HCT116 (cell line): ENCODE measurements at regions not wholly inside any gene's neighbourhood (a gene's known extent, or its start where the extent isn't known, plus 50 kb on each side); places are given as distances from the start of the nearest gene placed in this dataset.

Experiments
- ATAC-seq: fragments of 200-7000 bp; cut with Tn5 transposase; 2 replicates; pipeline ENCODE4 v1.9.1; 2020; ENCODE audit warnings: mild to moderate bottlenecking, moderate library complexity
- BruUV-seq: library from RNA; stranded (reverse); fragments of 400-500 nt; replicated peaks from 2 replicates; lab custom pipeline; 2021; lab: Mats Ljungman, UMichigan
- CTCF ChIA-PET: fragments of 300-600 bp; sonication (Branson Sonifier 250); formaldehyde crosslinking; loops from one replicate; lab custom pipeline; 2021; ENCODE audit warnings: antibody characterized with exemption; lab: Charles Lee
- POLR2A ChIA-PET: fragments of 300-600, 350-600 bp; sonication (Branson Sonifier 250); formaldehyde crosslinking; loops from one replicate; lab custom pipeline; 2021; ENCODE audit warnings: antibody characterized with exemption; lab: Charles Lee
- RAD21 ChIA-PET, 2 experiments: fragments of 300-600 bp; sonication (Branson Sonifier 250); formaldehyde crosslinking; loops; one replicate each; lab custom pipeline; 2023; ENCODE audit warnings: low total read pairs in 2 of 2; ENCODE audit not compliant: uncharacterized antibody in 2 of 2, unreplicated experiment in 2 of 2, low non-redundant PET in 1 of 2; lab: Charles Lee
- DNase-seq: peaks from one replicate; pipeline ENCODE4 v3.0.0-alpha.2; 2010; ENCODE audit warnings: low read depth, low spot score
- H2AFZ ChIP-seq: fragments of 200-600 bp; shearing (Covaris generic), sonication (generic); 2 replicates; pipeline ENCODE4 v1.6.1; 2017; ENCODE audit warnings: low read depth, mixed run types, mixed read lengths, antibody characterized with exemption, low read length; ENCODE audit not compliant: poor library complexity, severe bottlenecking
- H3K27ac ChIP-seq: 2 replicates; pipeline ENCODE4 v1.5.1; 2012; ENCODE audit warnings: low read depth, low read length
- H3K27me3 ChIP-seq: fragments of 200-600 bp; sonication (generic); 2 replicates; pipeline ENCODE4 v1.6.1; 2016; ENCODE audit warnings: mixed run types, low read length, mixed read lengths; ENCODE audit not compliant: insufficient read depth
- H3K36me3 ChIP-seq, 2 experiments: fragments of 200-500 bp in 1 of 2; fragments of 200-600 bp in 1 of 2; sonication (Bioruptor generic) in 1 of 2; sonication (generic) in 1 of 2; 2 replicates each; pipeline versions ENCODE4 v1.5.1 to v1.6.1; 2014 to 2016; ENCODE audit warnings: low read length in 2 of 2, inconsistent platforms in 1 of 2, mixed read lengths in 1 of 2, mixed run types in 1 of 2; ENCODE audit not compliant: insufficient read depth in 2 of 2, control insufficient read depth in 1 of 2
- H3K4me1 ChIP-seq, 2 experiments: fragments of 200-600 bp in 1 of 2; sonication (generic) in 1 of 2; 2 replicates each; pipeline versions ENCODE4 v1.5.1 to v1.6.1; 2012 to 2017; ENCODE audit warnings: low read length in 2 of 2, inconsistent platforms in 1 of 2, mild to moderate bottlenecking in 1 of 2, mixed read lengths in 1 of 2, mixed run types in 1 of 2, moderate library complexity in 1 of 2; ENCODE audit not compliant: insufficient read depth in 2 of 2, control insufficient read depth in 1 of 2
- H3K4me2 ChIP-seq: fragments of 200-600 bp; sonication (generic); 2 replicates; pipeline ENCODE4 v1.6.1; 2017; ENCODE audit warnings: mixed run types, low read length, mixed read lengths
- H3K4me3 ChIP-seq, 2 experiments: fragments of 200-600 bp in 1 of 2; sonication (generic) in 1 of 2; replicated peaks in 1 of 2; 2 replicates each; pipeline ENCODE4 v1.5.1; 2011 to 2016; ENCODE audit warnings: low read length in 2 of 2, control low read depth in 1 of 2, low read depth in 1 of 2, mild to moderate bottlenecking in 1 of 2, mixed read lengths in 1 of 2, mixed run types in 1 of 2
- H3K79me2 ChIP-seq: fragments of 200-600 bp; sonication (generic); 2 replicates; pipeline ENCODE4 v1.6.1; 2017; ENCODE audit warnings: mild to moderate bottlenecking, mixed run types, low read length, moderate library complexity, mixed read lengths; ENCODE audit not compliant: insufficient read depth
- H3K9ac ChIP-seq: fragments of 200-600 bp; sonication (generic); 2 replicates; pipeline ENCODE4 v1.6.1; 2016; ENCODE audit warnings: low read length, mixed read lengths
- H3K9me2 ChIP-seq: fragments of 200-600 bp; sonication (generic), shearing (Covaris generic); 2 replicates; pipeline ENCODE4 v1.6.1; 2017; ENCODE audit warnings: mixed run types, mild to moderate bottlenecking, moderate library complexity; ENCODE audit not compliant: insufficient read depth
- H3K9me3 ChIP-seq, 2 experiments: fragments of 200-500 bp in 1 of 2; fragments of 200-600 bp in 1 of 2; sonication (Bioruptor generic) in 1 of 2; sonication (generic) in 1 of 2; 2 replicates each; pipeline ENCODE4 v1.6.1; 2014 to 2017; ENCODE audit warnings: low read length in 2 of 2, mixed read lengths in 2 of 2, inconsistent platforms in 1 of 2, low read depth in 1 of 2, mild to moderate bottlenecking in 1 of 2, mixed run types in 1 of 2, moderate library complexity in 1 of 2; ENCODE audit not compliant: control insufficient read depth in 1 of 2, insufficient read depth in 1 of 2
- H4K20me1 ChIP-seq: fragments of 200-600 bp; sonication (generic), shearing (Covaris generic); 2 replicates; pipeline ENCODE4 v1.6.1; 2017; ENCODE audit warnings: mixed run types, mild to moderate bottlenecking, moderate library complexity; ENCODE audit not compliant: insufficient read depth
- EGR1 ChIP-seq: IDR thresholded peaks from 2 replicates; pipeline ENCODE4 v1.6.1; 2012; ENCODE audit warnings: low read depth
- REST ChIP-seq: IDR thresholded peaks from 2 replicates; pipeline ENCODE4 v1.6.1; 2012; ENCODE audit warnings: low read depth
- SRF ChIP-seq: IDR thresholded peaks from 2 replicates; pipeline ENCODE4 v1.6.1; 2012; ENCODE audit warnings: low read depth
- TCF7L2 ChIP-seq: IDR thresholded peaks from 2 replicates; pipeline ENCODE4 v1.7.0; 2011; ENCODE audit warnings: borderline replicate concordance, inconsistent platforms; ENCODE audit not compliant: insufficient read depth, insufficient read length; ENCODE audit errors: extremely low read depth
- ZBTB33 ChIP-seq: IDR thresholded peaks from 2 replicates; pipeline ENCODE4 v1.6.1; 2011; ENCODE audit warnings: mild to moderate bottlenecking, low read length, moderate library complexity; ENCODE audit not compliant: insufficient replicate concordance; ENCODE audit errors: extremely low read depth
- ZNF274 ChIP-seq: fragments of 200-500 bp; sonication (Bioruptor generic); IDR thresholded peaks from 2 replicates; pipeline ENCODE4 v1.6.1; 2014; ENCODE audit warnings: mild to moderate bottlenecking, low read depth, low read length, inconsistent platforms
- intact Hi-C: fragments of 100-400 bp; cut with micrococcal nuclease; formaldehyde crosslinking; loops from 2 replicates; pipeline ENCODE4 v1.10.0; 2022

GRCh38 chr1:238832106-238832505 is 554.3 kb upstream of the CHRM3 start (continued):
- TF ChIP-seq REST: no peak

- DNase-seq (no peak), ATAC-seq (no peak)
- H3K4me2 ChIP-seq: no peak overlapping the region
- peaks cover 14 to 24% of the 10 kb centered on the region in 2 experiments; a peak in 2 of 4 replicates for H3K9me3 ChIP-seq
- RAD21 ChIA-PET: no interaction called here
- no peak overlapping the region for H3K9ac ChIP-seq
- H3K27me3 ChIP-seq: no peaks in the 10 kb centered on the region
- CTCF ChIA-PET: no interaction called here
- no peaks in the 10 kb centered on the region for H3K4me1 ChIP-seq
- no TSS peak for BruUV-seq
- intact Hi-C loops: no loop called here
- H4K20me1 ChIP-seq: no peaks in the 10 kb centered on the region
- H3K36me3 ChIP-seq: no peaks in the 10 kb centered on the region
- H3K4me3 ChIP-seq: no peak overlapping the region
- TF ChIP-seq TCF7L2 (no peak), SRF (no peak), EGR1 (no peak), ZNF274 (no peak), ZBTB33 (no peak)
- TF ChIP-seq, all 23 proteins: peak for 0
- Histone ChIP-seq H2AFZ (no peak overlapping the region), H3K27ac (no peak overlapping the region), H3K79me2 (no peaks in the 10 kb centered on the region), H3K9me2 (no peaks in the 10 kb centered on the region)
- POLR2A ChIA-PET: no interaction called here
These were observed 556.2 kb upstream of the CHRM3 start for GRCh38 chr1:238830036-238830611.
